ENCODE measurements at regions not wholly inside any gene's neighbourhood (a gene's known extent, or its start where the extent isn't known, plus 50 kb on each side); places are given as distances from the start of the nearest gene placed in this dataset.
"Not testable (repeated sequence)": the region's sequence is repeated elsewhere in the genome, so short reads cannot be mapped to it uniquely, and the experiment has no call there.

- Mint-ChIP-seq H3K9me3 (no peaks in the 10 kb centered on the region), H3K4me3 (no peak overlapping the region), H3K27ac (ENCODE audit: low read depth) (no peak overlapping the region), H3K27me3 (peaks cover 15% of the 10 kb centered on the region), H3K36me3 (ENCODE audit: insufficient read depth) (no peaks in the 10 kb centered on the region), H3K4me1 (no peaks in the 10 kb centered on the region)
- ATAC-seq (replicated peaks; ENCODE audit: extremely low read depth, poor library complexity, severe bottlenecking) (no peak), DNase-seq (ENCODE audit: low spot score in 2 of 2) (no peak)
Measured at GRCh38 chr2:240372101-240372500, 63.4 kb upstream of the GPC1 start.

- peaks cover 21% of the 10 kb centered on the region for H3K27me3 Mint-ChIP-seq
- no peaks in the 10 kb centered on the region for H3K9me3 Mint-ChIP-seq
- DNase-seq (ENCODE audit: low spot score in 2 of 2) (no peak), ATAC-seq (replicated peaks; ENCODE audit: extremely low read depth, poor library complexity, severe bottlenecking) (no peak)
- H3K27ac Mint-ChIP-seq (ENCODE audit: low read depth): no peak overlapping the region
- no peaks in the 10 kb centered on the region for H3K4me1 Mint-ChIP-seq
- H3K4me3 Mint-ChIP-seq: no peak overlapping the region
- no peaks in the 10 kb centered on the region for H3K36me3 Mint-ChIP-seq (ENCODE audit: insufficient read depth)
Measured at GRCh38 chr2:240373289-240373885, 62.1 kb upstream of the GPC1 start.

- no peak overlapping the region for H3K27ac Mint-ChIP-seq (ENCODE audit: low read depth)
- DNase-seq (ENCODE audit: low spot score in 2 of 2) (no peak), ATAC-seq (replicated peaks; ENCODE audit: extremely low read depth, poor library complexity, severe bottlenecking) (no peak)
- no peaks in the 10 kb centered on the region for H3K4me1 Mint-ChIP-seq
- H3K9me3 Mint-ChIP-seq: no peaks in the 10 kb centered on the region
- H3K27me3 Mint-ChIP-seq: peaks cover 21% of the 10 kb centered on the region
- H3K4me3 Mint-ChIP-seq: no peak overlapping the region
- no peaks in the 10 kb centered on the region for H3K36me3 Mint-ChIP-seq (ENCODE audit: insufficient read depth)
Measured at GRCh38 chr2:240374085-240374907, 61.2 kb upstream of the GPC1 start.

GRCh38 chr2:240375024-240375645 lies 60.3 kb upstream of the GPC1 start:
- Mint-ChIP-seq H3K27ac (ENCODE audit: low read depth) (no peak overlapping the region), H3K4me3 (no peak overlapping the region), H3K27me3 (peaks cover 21% of the 10 kb centered on the region), H3K4me1 (no peaks in the 10 kb centered on the region), H3K9me3 (no peaks in the 10 kb centered on the region), H3K36me3 (ENCODE audit: insufficient read depth) (no peaks in the 10 kb centered on the region)
- no peak for DNase-seq (ENCODE audit: low spot score in 2 of 2)
- ATAC-seq (replicated peaks; ENCODE audit: extremely low read depth, poor library complexity, severe bottlenecking): no peak

GRCh38 chr2:240376739-240377138 lies 58.7 kb upstream of the GPC1 start:
- Mint-ChIP-seq H3K4me1 (no peaks in the 10 kb centered on the region), H3K4me3 (no peak overlapping the region), H3K9me3 (no peaks in the 10 kb centered on the region), H3K27me3 (peaks cover 21% of the 10 kb centered on the region), H3K36me3 (ENCODE audit: insufficient read depth) (no peaks in the 10 kb centered on the region), H3K27ac (ENCODE audit: low read depth) (no peak overlapping the region)
- no peak for DNase-seq (ENCODE audit: low spot score in 2 of 2)
- ATAC-seq (replicated peaks; ENCODE audit: extremely low read depth, poor library complexity, severe bottlenecking): no peak

GRCh38 chr2:240377366-240377765 lies 58.1 kb upstream of the GPC1 start:
- Mint-ChIP-seq H3K36me3 (ENCODE audit: insufficient read depth) (no peaks in the 10 kb centered on the region), H3K9me3 (no peaks in the 10 kb centered on the region), H3K27ac (ENCODE audit: low read depth) (no peak overlapping the region), H3K4me1 (no peaks in the 10 kb centered on the region), H3K27me3 (peaks cover 21% of the 10 kb centered on the region), H3K4me3 (no peak overlapping the region)
- no peak for ATAC-seq (replicated peaks; ENCODE audit: extremely low read depth, poor library complexity, severe bottlenecking)
- DNase-seq (ENCODE audit: low spot score in 2 of 2): no peak

- Mint-ChIP-seq H3K27me3 (peaks cover 31% of the 10 kb centered on the region), H3K9me3 (no peaks in the 10 kb centered on the region), H3K27ac (ENCODE audit: low read depth) (no peak overlapping the region), H3K36me3 (ENCODE audit: insufficient read depth) (no peaks in the 10 kb centered on the region), H3K4me3 (no peak overlapping the region), H3K4me1 (no peaks in the 10 kb centered on the region)
- DNase-seq (ENCODE audit: low spot score in 2 of 2) (no peak), ATAC-seq (replicated peaks; ENCODE audit: extremely low read depth, poor library complexity, severe bottlenecking) (no peak)
Measured at GRCh38 chr2:240379089-240379636, 56.3 kb upstream of the GPC1 start.

- ATAC-seq (replicated peaks; ENCODE audit: extremely low read depth, poor library complexity, severe bottlenecking) (no peak), DNase-seq (ENCODE audit: low spot score in 2 of 2) (no peak)
- Mint-ChIP-seq H3K27me3 (peaks cover 18% of the 10 kb centered on the region), H3K9me3 (no peaks in the 10 kb centered on the region), H3K4me1 (no peaks in the 10 kb centered on the region), H3K36me3 (ENCODE audit: insufficient read depth) (no peaks in the 10 kb centered on the region), H3K27ac (ENCODE audit: low read depth) (no peak overlapping the region), H3K4me3 (no peak overlapping the region)
Measured at GRCh38 chr2:240383099-240383758, 52.2 kb upstream of the GPC1 start.

- Mint-ChIP-seq H3K9me3 (no peaks in the 10 kb centered on the region), H3K4me1 (no peaks in the 10 kb centered on the region), H3K36me3 (ENCODE audit: insufficient read depth) (no peaks in the 10 kb centered on the region), H3K4me3 (no peak overlapping the region), H3K27ac (ENCODE audit: low read depth) (no peak overlapping the region), H3K27me3 (peaks cover 18% of the 10 kb centered on the region)
- DNase-seq (ENCODE audit: low spot score in 2 of 2) (no peak), ATAC-seq (replicated peaks; ENCODE audit: extremely low read depth, poor library complexity, severe bottlenecking) (no peak)
Measured at GRCh38 chr2:240383871-240384700, 51.4 kb upstream of the GPC1 start.

- no peaks in the 10 kb centered on the region for H3K4me1 Mint-ChIP-seq
- ATAC-seq (replicated peaks; ENCODE audit: extremely low read depth, poor library complexity, severe bottlenecking) (no peak), DNase-seq (ENCODE audit: low spot score in 2 of 2) (no peak)
- no peak overlapping the region for H3K4me3 Mint-ChIP-seq
- no peaks in the 10 kb centered on the region for H3K9me3 Mint-ChIP-seq
- H3K27ac Mint-ChIP-seq (ENCODE audit: low read depth): no peak overlapping the region
- H3K27me3 Mint-ChIP-seq: peaks cover 18% of the 10 kb centered on the region
- no peaks in the 10 kb centered on the region for H3K36me3 Mint-ChIP-seq (ENCODE audit: insufficient read depth)
Measured at GRCh38 chr2:240384711-240385450, 50.6 kb upstream of the GPC1 start.

- H3K27ac Mint-ChIP-seq (ENCODE audit: low read depth); ATAC-seq (replicated peaks; ENCODE audit: extremely low read depth, poor library complexity, severe bottlenecking); H3K4me3 Mint-ChIP-seq; H3K4me1 Mint-ChIP-seq; H3K9me3 Mint-ChIP-seq; DNase-seq (ENCODE audit: low spot score in 2 of 2); H3K36me3 Mint-ChIP-seq (ENCODE audit: insufficient read depth): not testable (repeated sequence)
- H3K27me3 Mint-ChIP-seq: peaks cover 18% of the 10 kb centered on the region
Measured at GRCh38 chr2:240385451-240386161, 49.9 kb upstream of the GPC1 start.

All from central memory CD8-positive, alpha-beta T cell (primary cell).